ENCODE measurements at regions not wholly inside any gene's neighbourhood (a gene's known extent, or its start where the extent isn't known, plus 50 kb on each side); places are given as distances from the start of the nearest gene placed in this dataset.

DNA sequence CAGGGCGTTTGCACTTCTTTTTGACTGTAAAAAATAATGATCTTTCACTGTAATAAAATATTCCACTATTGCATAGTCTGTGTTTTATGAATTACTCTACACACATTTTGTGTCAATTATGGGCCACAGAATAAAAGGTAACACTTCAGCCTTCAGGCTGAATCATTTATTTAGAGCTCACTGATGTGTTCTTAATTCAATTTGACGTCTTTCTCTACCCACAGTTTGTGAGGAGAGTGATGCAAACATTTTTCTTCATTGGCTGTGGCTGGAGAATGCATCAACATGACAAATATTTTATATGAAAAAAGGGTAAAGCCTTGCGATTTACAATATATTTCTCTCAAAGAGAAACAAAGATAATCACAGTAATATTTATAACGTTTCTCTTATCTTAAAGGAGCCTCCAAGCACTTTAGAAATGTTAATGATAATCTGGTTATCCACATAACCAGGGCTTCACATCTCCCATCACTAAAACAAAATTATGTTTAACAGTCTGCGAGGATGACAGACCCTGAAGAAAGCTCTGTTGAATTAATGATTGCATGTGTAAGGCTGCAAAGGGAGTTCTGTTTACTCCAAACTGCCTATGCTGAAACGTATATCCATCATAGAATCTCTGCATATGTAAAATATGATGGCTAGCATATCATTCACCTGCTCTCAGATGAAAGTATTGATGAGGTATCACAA lies 951.3 kb downstream of the ZPLD1 start:
- no peak for DNase-seq

- DNase-seq, result no peak
Observed at GRCh38 chr3:103388214-103388613, 953.4 kb downstream of the ZPLD1 start.

DNA sequence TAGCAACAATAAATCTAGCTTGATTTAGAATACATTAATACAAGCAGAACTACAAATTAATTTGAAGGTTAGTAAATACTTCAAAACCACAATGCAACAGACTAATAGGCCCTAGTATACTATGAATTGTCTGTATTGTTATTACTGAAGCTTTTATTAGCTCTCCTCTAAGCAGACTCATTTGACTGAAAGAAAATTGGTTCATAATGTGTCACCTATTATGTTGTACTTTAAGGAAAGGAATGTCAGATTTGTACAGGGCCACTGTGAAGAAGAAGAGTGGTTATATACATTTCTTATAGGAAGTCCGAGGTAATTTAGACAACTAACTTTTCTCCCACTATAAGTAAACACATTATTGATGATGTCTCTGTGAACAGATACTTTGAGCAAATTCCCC lies 954.5 kb downstream of the ZPLD1 start:
- no peak for DNase-seq

DNA sequence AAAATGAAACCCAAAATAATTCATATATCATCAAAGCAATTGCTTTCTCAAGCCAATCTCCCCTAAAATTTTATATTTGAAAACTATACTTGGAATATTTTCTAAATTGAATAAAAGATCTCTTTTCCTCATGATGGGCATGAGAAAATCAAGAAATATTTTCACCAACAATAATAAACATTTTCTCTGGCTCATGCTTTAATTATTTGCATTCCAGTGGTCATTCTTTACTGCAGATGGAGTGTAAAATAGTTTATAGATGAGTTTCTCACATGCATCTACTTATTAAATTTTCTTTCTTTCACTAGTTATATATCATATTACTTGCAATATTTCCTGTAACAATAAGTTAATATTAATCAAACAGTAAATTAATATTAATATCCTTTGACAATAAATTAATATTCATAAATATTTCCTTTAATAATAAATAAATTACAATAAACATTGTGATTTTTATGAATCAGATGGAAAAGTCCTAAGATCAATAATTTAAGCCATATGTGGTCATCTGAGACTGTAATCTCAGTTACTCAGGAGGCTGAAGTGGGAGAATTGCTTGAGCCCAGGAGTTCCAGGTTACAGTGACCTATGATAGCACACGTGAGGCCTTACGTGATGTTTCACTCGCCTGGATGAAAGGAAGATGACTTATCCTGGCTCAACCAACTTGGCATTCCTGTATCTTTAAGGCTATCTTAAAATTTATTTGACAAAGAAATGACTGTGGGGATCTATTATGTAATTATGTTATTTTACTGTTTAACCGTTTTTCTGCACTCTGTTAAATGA lies 958.8 kb downstream of the ZPLD1 start:
- DNase-seq, result no peak

DNA sequence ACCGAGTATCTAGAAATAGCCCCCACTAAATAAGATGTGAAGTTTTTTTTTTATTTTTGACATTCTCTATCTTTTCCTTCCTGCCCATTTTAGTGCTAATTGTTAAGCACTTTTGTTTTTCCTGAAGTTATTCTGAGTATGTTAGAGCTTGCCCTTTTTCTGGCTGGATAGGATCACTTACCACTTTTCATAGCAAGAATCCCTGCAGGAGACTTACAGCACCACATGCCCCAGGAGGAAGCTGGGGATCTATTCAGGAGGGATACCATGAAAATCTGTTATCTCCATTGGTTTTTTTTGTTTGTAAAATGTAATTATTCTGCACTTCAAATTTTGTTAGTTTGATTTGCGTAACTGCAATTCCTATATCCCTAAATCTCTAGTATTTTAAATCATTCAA lies 968.4 kb downstream of the ZPLD1 start:
- no peak for DNase-seq

DNA sequence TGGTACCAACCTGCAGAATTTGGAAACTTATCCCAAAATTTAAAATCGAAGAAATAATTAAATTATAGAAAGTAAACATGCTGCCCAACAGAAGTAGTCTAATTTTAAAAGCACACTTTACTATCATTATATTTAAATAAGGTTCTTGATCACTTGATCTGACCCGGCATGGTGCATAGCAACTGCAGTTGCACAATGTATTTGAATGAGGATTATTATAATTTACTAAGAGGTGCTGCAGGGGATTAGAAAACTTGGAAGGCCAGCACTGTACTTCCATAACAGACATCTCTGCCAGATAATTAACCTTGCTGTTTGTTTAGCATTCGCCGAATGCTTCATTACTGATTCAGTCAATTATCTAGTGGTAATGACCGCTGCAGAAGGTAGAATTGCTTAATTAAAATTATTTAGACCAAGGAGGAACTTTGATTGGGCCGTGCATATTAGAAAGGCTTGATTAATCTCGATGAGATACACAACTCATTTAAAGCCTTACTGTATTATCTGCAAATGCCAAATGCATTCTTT lies 971.6 kb downstream of the ZPLD1 start:
- no peak for DNase-seq

DNA sequence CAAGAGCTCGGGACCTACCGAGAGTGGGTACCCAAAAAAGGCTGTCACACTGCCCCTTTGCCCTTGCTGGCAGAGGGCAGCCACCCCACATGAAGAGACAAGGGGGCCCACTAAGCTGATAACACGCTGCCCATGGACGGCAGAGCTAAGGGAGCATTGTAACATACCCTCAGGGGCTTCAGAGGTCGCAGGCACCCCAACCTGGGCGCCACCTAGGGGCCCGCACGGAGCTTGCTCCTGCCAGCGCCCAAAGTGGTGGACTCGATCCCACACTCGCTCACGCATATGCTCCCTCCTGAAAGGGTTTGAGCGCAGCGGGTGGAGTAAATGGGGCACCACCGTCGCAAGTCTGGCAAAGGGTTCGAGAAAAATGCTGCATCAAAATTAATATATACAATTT lies 975.4 kb downstream of the ZPLD1 start:
- no peak for DNase-seq

DNA sequence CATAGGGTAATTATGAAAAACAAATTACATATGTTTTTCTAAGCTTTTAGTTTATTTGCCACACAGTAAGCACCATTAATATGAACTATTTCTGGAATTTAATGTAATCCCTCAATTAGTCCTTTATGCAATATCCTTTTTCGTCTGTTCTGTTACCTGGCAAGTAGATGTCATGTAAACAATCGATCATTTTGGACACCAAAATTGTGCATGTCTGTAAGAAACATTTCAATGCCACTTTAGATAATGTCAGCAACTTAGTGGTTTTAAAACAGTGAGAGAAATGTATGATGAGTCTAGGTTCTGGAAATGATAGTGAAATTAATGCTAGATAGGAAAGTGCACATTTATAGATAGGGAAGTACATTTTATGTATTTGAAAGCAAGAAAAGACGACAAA lies 986.6 kb downstream of the ZPLD1 start:
- DNase-seq, result no peak

GRCh38 chr3:103437883-103438282 lies 1003.1 kb downstream of the ZPLD1 start:
- DNase-seq, result no peak

DNA sequence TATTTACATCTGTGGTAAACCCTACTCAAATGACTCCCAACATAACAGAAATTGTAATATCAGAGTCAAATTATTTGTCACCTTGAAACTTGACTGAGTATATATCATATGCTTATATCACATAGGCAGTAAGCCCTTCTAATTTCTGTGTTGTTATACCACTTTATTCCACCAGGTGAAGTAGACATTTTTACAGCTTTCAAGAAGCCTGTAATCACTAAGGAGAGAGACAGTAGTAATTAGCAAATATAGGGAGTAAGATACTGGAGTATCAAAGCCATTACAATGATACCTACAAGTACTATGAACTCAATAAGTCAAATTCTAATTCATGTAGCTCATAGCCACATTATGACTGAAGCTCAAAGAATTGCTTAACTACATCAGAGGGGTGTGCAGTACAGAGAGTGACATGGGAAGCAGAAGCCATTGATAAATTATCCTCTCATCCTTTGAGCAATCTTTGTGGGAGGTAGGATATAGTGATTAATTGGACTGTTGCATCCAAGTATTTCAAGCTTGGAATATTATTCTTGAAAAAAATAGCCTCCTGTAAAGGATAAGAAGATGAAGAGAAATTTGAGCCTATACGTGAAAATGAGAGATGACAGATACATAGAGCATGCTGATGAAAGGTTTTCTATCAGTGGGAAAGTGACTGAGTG lies 1005.9 kb downstream of the ZPLD1 start:
- DNase-seq, result no peak

GRCh38 chr3:103446953-103447629 lies 1012.3 kb downstream of the ZPLD1 start:
- DNase-seq, result no peak

- DNase-seq, result no peak
Observed at GRCh38 chr3:103453152-103453551, 1018.3 kb downstream of the ZPLD1 start.

GRCh38 chr3:103459815-103460214 lies 1025.0 kb downstream of the ZPLD1 start:
- no peak for DNase-seq

DNA sequence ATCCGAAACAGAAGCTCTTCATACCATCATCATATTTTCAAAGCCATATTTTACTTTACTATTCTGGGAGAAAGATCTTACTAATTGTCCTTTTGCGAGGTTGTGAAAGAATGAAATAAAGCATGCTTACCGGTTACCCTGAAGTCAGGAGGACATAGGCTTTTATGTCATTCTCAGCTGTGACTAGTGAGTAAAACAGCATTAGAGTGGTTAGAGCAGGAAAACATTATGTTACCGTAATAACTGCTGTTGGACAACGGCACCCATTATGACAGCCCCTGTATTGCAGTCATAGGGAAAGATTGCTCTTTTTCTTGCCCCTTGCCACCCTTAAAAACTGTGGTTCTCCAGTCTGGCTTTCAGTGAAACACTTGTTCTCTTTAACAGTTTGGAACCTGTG lies 1035.7 kb downstream of the ZPLD1 start:
- no peak for DNase-seq

- no peak for DNase-seq
Observed at GRCh38 chr3:103494011-103494410, 1059.2 kb downstream of the ZPLD1 start.

DNA sequence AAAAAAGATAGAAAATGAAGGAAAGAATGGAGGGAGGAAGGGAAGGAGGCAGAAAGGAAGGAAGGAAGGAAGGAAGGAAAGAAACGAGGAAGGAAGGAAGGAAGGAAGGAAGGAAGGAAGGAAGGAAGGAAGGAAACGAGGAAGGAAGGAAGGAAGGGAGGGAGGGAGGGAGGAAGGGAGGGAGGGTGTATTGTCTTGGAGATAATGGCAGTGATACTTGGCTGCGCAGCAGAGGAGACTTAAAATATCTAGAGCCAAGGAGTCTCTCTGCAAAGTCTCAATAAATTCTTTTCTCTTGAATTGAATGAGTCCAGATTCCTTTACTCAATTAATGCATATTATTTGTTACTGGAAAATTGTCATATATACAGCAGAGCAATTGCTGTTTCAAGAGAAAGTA lies 1059.7 kb downstream of the ZPLD1 start:
- no peak for DNase-seq

GRCh38 chr3:103495186-103495585 lies 1060.4 kb downstream of the ZPLD1 start:
- DNase-seq, result no peak

DNA sequence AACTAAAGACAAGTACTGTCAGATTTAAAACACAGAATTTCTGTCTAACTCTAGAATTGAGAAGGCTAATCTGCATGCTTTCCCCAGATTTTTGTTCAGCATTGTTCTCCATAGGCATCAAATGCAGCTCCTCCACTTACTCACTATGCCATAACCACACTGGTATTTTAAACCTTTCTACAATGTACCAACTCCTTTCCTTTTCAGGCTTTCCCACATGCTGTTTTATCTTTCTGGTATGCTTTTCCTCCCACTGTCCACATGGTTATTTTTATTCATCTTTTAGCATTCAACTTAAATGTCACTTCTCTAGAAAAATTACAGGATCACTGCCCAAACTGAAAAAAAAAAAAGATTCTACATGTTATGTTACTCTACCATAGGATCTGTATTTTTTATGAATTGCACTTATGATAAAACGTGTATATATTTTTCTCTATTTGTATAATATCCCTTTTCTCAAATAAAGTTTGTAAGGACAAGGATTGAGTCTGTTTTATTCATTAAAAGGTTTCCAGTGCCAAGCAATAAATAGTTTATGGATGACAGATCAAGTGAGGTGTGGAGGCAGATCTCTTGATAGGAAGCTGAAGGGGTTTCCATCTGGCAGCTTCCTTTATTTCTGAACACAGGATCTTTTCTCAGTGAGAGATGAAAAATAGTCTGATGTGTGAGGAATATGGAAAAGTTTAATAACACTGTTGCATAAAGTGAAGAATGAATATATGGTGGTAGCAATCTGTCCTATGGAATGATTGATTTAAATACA lies 1064.5 kb downstream of the ZPLD1 start:
- DNase-seq, result no peak

DNA sequence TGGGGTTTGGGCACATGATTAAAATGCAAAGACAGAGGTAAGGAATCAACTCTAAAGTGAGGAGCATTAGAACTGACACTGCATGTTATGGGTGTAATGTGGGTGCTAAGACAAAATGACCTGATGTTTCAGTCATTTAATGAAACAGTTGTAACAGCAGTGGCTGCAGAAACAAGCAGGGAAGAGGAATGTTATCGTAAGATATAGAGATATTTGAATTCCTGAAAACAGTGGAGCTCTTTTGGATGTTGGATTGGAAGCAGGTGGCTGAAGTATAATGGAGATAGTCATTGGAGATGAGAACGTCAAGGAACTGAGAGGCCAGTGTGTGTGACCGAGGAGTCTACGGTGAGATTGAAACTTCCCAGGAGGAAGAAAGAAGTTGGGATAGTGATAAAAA lies 1065.2 kb downstream of the ZPLD1 start:
- DNase-seq, result no peak

GRCh38 chr3:103510760-103511159 lies 1075.9 kb downstream of the ZPLD1 start:
- no peak for DNase-seq

DNA sequence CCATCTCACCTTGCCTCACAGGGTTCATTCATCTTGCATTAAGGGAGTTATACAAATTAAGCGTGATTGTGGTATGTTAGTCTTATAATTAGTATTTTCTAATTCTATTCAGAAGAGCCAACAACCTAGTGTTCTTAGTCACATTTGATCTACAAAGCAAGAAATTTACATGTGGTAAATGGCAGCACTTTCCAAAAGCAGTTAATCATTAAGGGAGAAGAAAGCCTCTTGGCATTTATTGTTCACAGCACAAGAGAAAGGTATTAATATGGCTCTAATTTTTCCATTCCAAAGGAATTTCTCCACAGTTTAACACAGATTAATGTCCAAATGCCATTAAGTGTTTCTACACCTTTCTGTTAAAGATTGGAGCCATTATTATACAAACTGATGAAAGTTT lies 1077.1 kb downstream of the ZPLD1 start:
- no peak for DNase-seq

DNA sequence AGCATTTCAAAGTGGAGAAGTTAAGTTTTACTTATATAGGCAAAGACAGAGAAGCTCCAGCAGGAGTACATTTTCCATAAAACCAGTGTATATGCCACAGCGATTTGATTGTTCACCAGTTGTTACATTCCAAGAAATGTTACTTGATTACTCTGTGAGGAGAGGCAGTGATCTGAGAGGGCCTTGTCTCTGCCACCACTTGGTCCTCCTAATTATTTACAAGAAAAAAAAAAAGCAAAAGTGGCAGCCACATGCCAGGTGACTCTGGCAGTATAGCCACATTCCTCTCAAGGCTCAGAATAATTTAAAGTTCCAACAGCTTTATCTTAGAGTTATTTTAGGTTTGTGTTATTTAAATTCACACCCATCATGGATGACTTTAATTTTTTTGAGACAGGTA lies 1077.8 kb downstream of the ZPLD1 start:
- DNase-seq, result no peak

Data from activated CD4-positive, alpha-beta T cell treated with anti-CD3 and anti-CD28 coated beads for 4 hours (primary cell).